ENCODE measurements at regions not wholly inside any gene's neighbourhood (a gene's known extent, or its start where the extent isn't known, plus 50 kb on each side); places are given as distances from the start of the nearest gene placed in this dataset.
"Not testable (repeated sequence)": the region's sequence is repeated elsewhere in the genome, so short reads cannot be mapped to it uniquely, and the experiment has no call there.

DNA sequence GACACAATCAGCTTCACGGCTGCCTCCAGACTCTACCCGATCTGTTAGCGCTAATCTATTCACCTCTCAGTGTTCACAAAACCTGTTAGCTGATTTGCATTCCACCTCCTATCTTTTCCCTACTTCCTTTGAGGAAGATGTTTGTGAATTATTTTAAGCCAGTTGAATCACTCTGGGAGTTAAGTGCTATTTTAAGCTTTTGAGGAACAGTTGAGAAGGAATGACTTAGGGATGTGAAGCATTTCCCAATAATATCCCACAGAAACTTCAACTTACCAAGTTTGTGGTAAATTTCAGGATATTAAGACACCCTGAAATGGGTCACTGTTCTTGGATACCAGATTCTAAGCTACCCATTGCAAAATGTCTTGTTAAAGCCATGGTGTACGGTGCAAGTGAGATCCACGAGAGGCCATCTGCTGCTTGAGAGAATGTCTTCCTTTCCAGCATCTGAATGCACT is 145.2 kb upstream of the CITED2 start:
- TF ChIP-seq, protein P1, sequence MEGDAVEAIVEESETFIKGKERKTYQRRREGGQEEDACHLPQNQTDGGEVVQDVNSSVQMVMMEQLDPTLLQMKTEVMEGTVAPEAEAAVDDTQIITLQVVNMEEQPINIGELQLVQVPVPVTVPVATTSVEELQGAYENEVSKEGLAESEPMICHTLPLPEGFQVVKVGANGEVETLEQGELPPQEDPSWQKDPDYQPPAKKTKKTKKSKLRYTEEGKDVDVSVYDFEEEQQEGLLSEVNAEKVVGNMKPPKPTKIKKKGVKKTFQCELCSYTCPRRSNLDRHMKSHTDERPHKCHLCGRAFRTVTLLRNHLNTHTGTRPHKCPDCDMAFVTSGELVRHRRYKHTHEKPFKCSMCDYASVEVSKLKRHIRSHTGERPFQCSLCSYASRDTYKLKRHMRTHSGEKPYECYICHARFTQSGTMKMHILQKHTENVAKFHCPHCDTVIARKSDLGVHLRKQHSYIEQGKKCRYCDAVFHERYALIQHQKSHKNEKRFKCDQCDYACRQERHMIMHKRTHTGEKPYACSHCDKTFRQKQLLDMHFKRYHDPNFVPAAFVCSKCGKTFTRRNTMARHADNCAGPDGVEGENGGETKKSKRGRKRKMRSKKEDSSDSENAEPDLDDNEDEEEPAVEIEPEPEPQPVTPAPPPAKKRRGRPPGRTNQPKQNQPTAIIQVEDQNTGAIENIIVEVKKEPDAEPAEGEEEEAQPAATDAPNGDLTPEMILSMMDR (IDR thresholded peaks at IDR 0.05; ENCODE audit: unreplicated experiment), result no peak
- H3K36me3 Mint-ChIP-seq (ENCODE audit: insufficient read depth, unreplicated experiment), result no peaks in the 10 kb centered on the region
- DNase-seq (ENCODE audit: unreplicated experiment), result no peak

GRCh38 chr6:139519097-139519496 is 144.6 kb upstream of the CITED2 start:
- H3K36me3 Mint-ChIP-seq (ENCODE audit: insufficient read depth, unreplicated experiment), result no peaks in the 10 kb centered on the region
- CTCF ChIA-PET, result interaction anchor here (0.7 to 0.9 kb wide), 3 partner anchors 9 to 123 kb away, joined by 3 read pairs; no protein-coding TSS in a partner anchor
- intact Hi-C loops (cut with micrococcal nuclease), result no loop called here
- H3K4me3 Mint-ChIP-seq (ENCODE audit: unreplicated experiment), result no peak overlapping the region
- H3K27me3 Mint-ChIP-seq (ENCODE audit: insufficient read depth, unreplicated experiment), result no peaks in the 10 kb centered on the region
- POLR2A ChIA-PET, result interaction anchor here (0.5 to 1.0 kb wide), 3 partner anchors 145 to 896 kb away, joined by 3 to 6 read pairs (median 3); partner anchors contain the start of gene CITED2
- no peak for DNase-seq (ENCODE audit: unreplicated experiment)
- peaks cover 29% of the 10 kb centered on the region for H3K4me1 Mint-ChIP-seq (ENCODE audit: insufficient read depth, unreplicated experiment)
- TF ChIP-seq, protein P1 (IDR thresholded peaks at IDR 0.05; ENCODE audit: unreplicated experiment), result no peak
- no TSS peak for BruUV-seq (replicated peaks)
- no peaks in the 10 kb centered on the region for H3K9me3 Mint-ChIP-seq (ENCODE audit: unreplicated experiment)
- H3K27ac Mint-ChIP-seq (ENCODE audit: low read depth, unreplicated experiment), result no peak overlapping the region

More for the DNA sequence above, 145.2 kb upstream of the CITED2 start:
- Mint-ChIP-seq H3K27ac (ENCODE audit: low read depth, unreplicated experiment) (peak overlapping the region; percentile 46), H3K27me3 (ENCODE audit: insufficient read depth, unreplicated experiment) (no peaks in the 10 kb centered on the region), H3K4me1 (ENCODE audit: insufficient read depth, unreplicated experiment) (peaks cover 29% of the 10 kb centered on the region), H3K4me3 (ENCODE audit: unreplicated experiment) (no peak overlapping the region), H3K9me3 (ENCODE audit: unreplicated experiment) (no peaks in the 10 kb centered on the region)
- ChIA-PET CTCF (interaction anchor here (0.9 kb wide), 1 partner anchor 18 kb away, joined by 3 read pairs; no protein-coding TSS in a partner anchor), POLR2A (interaction anchor here (0.5 to 1.0 kb wide), 3 partner anchors 145 to 896 kb away, joined by 3 to 6 read pairs (median 3); partner anchors contain the start of gene CITED2)
- intact Hi-C loops (cut with micrococcal nuclease), result loop anchor here (5.0 kb wide), 1 partner anchor 112 kb away; no protein-coding TSS in a partner anchor
- no TSS peak for BruUV-seq (replicated peaks)

DNA sequence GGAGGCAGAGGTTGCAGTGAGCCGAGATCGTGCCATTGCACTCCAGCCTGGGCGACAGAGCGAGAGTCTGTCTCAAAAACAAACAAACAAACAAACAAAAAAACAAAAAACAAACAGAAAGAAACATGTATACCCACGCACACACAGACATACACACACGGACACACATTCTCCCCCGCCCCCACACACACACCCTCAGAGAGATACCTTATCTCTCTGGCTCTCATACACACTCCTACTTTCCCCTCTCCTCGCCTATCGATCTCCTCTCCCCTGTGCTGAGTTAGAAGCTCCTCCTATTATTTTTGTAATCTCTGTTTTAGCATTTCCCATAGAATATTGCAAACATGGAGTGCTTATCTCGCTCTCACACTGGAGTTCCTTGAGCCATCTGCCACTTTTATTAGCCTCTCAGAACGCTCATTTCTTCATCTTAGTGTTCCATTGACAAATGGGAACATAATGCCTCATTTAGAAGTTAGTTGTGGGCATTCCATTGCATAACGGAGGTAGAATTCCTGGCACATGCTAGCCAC is 144.2 kb upstream of the CITED2 start:
- H3K9me3 Mint-ChIP-seq (ENCODE audit: unreplicated experiment), result no peaks in the 10 kb centered on the region
- POLR2A ChIA-PET, result no interaction called here
- no peaks in the 10 kb centered on the region for H3K36me3 Mint-ChIP-seq (ENCODE audit: insufficient read depth, unreplicated experiment)
- H3K27me3 Mint-ChIP-seq (ENCODE audit: insufficient read depth, unreplicated experiment), result no peaks in the 10 kb centered on the region
- no TSS peak for BruUV-seq (replicated peaks)
- no peak overlapping the region for H3K27ac Mint-ChIP-seq (ENCODE audit: low read depth, unreplicated experiment)
- H3K4me3 Mint-ChIP-seq (ENCODE audit: unreplicated experiment), result no peak overlapping the region
- CTCF ChIA-PET, result interaction anchor here (0.7 to 0.9 kb wide), 3 partner anchors 9 to 122 kb away, joined by 3 read pairs; no protein-coding TSS in a partner anchor
- intact Hi-C loops (cut with micrococcal nuclease), result no loop called here
- H3K4me1 Mint-ChIP-seq (ENCODE audit: insufficient read depth, unreplicated experiment), result peaks cover 29% of the 10 kb centered on the region
- TF ChIP-seq, protein P1 (IDR thresholded peaks at IDR 0.05; ENCODE audit: unreplicated experiment), result no peak
- DNase-seq (ENCODE audit: unreplicated experiment), result no peak

GRCh38 chr6:139517998-139518555 is 143.6 kb upstream of the CITED2 start:
- H3K36me3 Mint-ChIP-seq (ENCODE audit: insufficient read depth, unreplicated experiment); BruUV-seq (replicated peaks); H3K27ac Mint-ChIP-seq (ENCODE audit: low read depth, unreplicated experiment); intact Hi-C loops (cut with micrococcal nuclease); H3K27me3 Mint-ChIP-seq (ENCODE audit: insufficient read depth, unreplicated experiment); H3K9me3 Mint-ChIP-seq (ENCODE audit: unreplicated experiment); DNase-seq (ENCODE audit: unreplicated experiment); H3K4me3 Mint-ChIP-seq (ENCODE audit: unreplicated experiment): not testable (repeated sequence)
- ChIA-PET CTCF (interaction anchor here (0.8 kb wide), 1 partner anchor 8 kb away, joined by 3 read pairs; no protein-coding TSS in a partner anchor), POLR2A (interaction anchor here (0.7 to 1.1 kb wide), 2 partner anchors 30 to 111 kb away, joined by 3 to 4 read pairs; no protein-coding TSS in a partner anchor)
- H3K4me1 Mint-ChIP-seq (ENCODE audit: insufficient read depth, unreplicated experiment), result peaks cover 28% of the 10 kb centered on the region

Data from MCF 10A (cell line).